Neuronal stem cell (in vitro differentiated cells): ENCODE measurements at regions not wholly inside any gene's neighbourhood (a gene's known extent, or its start where the extent isn't known, plus 50 kb on each side); places are given as distances from the start of the nearest gene placed in this dataset.
"Not testable (repeated sequence)": the region's sequence is repeated elsewhere in the genome, so short reads cannot be mapped to it uniquely, and the experiment has no call there.

Experiments
- DNase-seq: peaks from one replicate; pipeline ENCODE4 v3.0.0-alpha.2; 2013; ENCODE audit warnings: low spot score
- H2AFZ ChIP-seq: one replicate; pipeline ENCODE4 v1.6.1; 2013; ENCODE audit warnings: mild to moderate bottlenecking, low read length, inconsistent platforms
- H2AK5ac ChIP-seq: 2 replicates; pipeline ENCODE4 v1.6.1; 2013; ENCODE audit warnings: low read depth, mild to moderate bottlenecking, inconsistent platforms, low read length, moderate library complexity, mixed read lengths
- H2BK120ac ChIP-seq: 2 replicates; pipeline ENCODE4 v1.6.1; 2013; ENCODE audit warnings: low read depth, mild to moderate bottlenecking, inconsistent platforms, low read length, moderate library complexity, mixed read lengths
- H2BK12ac ChIP-seq: one replicate; pipeline ENCODE4 v1.6.1; 2013; ENCODE audit warnings: low read length, inconsistent platforms
- H2BK15ac ChIP-seq: 2 replicates; pipeline ENCODE4 v1.6.1; 2013; ENCODE audit warnings: mild to moderate bottlenecking, low read length, inconsistent platforms, mixed read lengths
- H2BK5ac ChIP-seq: one replicate; pipeline ENCODE4 v1.6.1; 2013; ENCODE audit warnings: inconsistent platforms, mild to moderate bottlenecking, low read length, moderate library complexity
- H3K14ac ChIP-seq: one replicate; pipeline ENCODE4 v1.6.1; 2013; ENCODE audit warnings: low read length, inconsistent platforms
- H3K18ac ChIP-seq: 2 replicates; pipeline ENCODE4 v1.6.1; 2013; ENCODE audit warnings: low read length, inconsistent platforms
- H3K23ac ChIP-seq: 2 replicates; pipeline ENCODE4 v1.6.1; 2013; ENCODE audit warnings: low read depth, mild to moderate bottlenecking, mixed read lengths, low read length, inconsistent platforms; ENCODE audit not compliant: poor library complexity
- H3K27ac ChIP-seq: replicated peaks from 3 replicates; pipeline ENCODE4 v1.5.1; 2013; ENCODE audit warnings: low read length, inconsistent platforms
- H3K27me3 ChIP-seq, 3 experiments: 2 replicates each; pipeline ENCODE4 v1.6.1; 2013; ENCODE audit warnings: low read length in 3 of 3, mild to moderate bottlenecking in 2 of 3, inconsistent platforms in 1 of 3, low read depth in 1 of 3, mixed read lengths in 1 of 3, moderate library complexity in 1 of 3; ENCODE audit not compliant: control insufficient read depth in 3 of 3, insufficient read depth in 3 of 3
- H3K36me3 ChIP-seq, 2 donors: replicated peaks in 1 of 2; 2 replicates each; pipeline ENCODE4 v1.6.1; 2013; ENCODE audit warnings: low read length in 2 of 2; ENCODE audit not compliant: control insufficient read depth in 2 of 2, insufficient read depth in 2 of 2
- H3K4ac ChIP-seq: 2 replicates; pipeline ENCODE4 v1.6.1; 2013; ENCODE audit warnings: inconsistent platforms, mild to moderate bottlenecking, low read length, moderate library complexity
- H3K4me1 ChIP-seq, 2 donors: 1 replicate in 1 of 2; 2 replicates in 1 of 2; pipeline ENCODE4 v1.6.1; 2013; ENCODE audit warnings: low read length in 2 of 2, low read depth in 1 of 2; ENCODE audit not compliant: control insufficient read depth in 2 of 2, insufficient read depth in 1 of 2
- H3K4me2 ChIP-seq: one replicate; pipeline ENCODE4 v1.6.1; 2013; ENCODE audit warnings: mild to moderate bottlenecking, low read length, inconsistent platforms; ENCODE audit not compliant: insufficient read depth, poor library complexity, severe bottlenecking
- H3K4me3 ChIP-seq, 2 donors: 2 replicates each; pipeline ENCODE4 v1.5.1; 2013; ENCODE audit warnings: low read length in 2 of 2, mild to moderate bottlenecking in 2 of 2, inconsistent platforms in 1 of 2, moderate library complexity in 1 of 2
- H3K79me1 ChIP-seq: one replicate; pipeline ENCODE4 v1.6.1; 2013; ENCODE audit warnings: low read depth, mild to moderate bottlenecking, inconsistent platforms, low read length, moderate library complexity
- H3K9ac ChIP-seq: one replicate; pipeline ENCODE4 v1.6.1; 2013; ENCODE audit warnings: mild to moderate bottlenecking, low read depth, low read length, inconsistent platforms; ENCODE audit not compliant: poor library complexity
- H3K9me3 ChIP-seq, 2 donors: replicated peaks in 1 of 2; 2 replicates each; pipeline versions ENCODE3 to v1.6.1; 2013; ENCODE audit warnings: low read length in 2 of 2, mild to moderate bottlenecking in 2 of 2, inconsistent platforms in 1 of 2, low read depth in 1 of 2, mixed read lengths in 1 of 2, moderate library complexity in 1 of 2; ENCODE audit not compliant: control insufficient read depth in 2 of 2, insufficient read depth in 1 of 2
- H4K8ac ChIP-seq: one replicate; pipeline ENCODE4 v1.6.1; 2013; ENCODE audit warnings: low read depth, mild to moderate bottlenecking, inconsistent platforms, low read length, moderate library complexity
- H4K91ac ChIP-seq: one replicate; pipeline ENCODE4 v1.6.1; 2013; ENCODE audit warnings: low read length, low read depth, mild to moderate bottlenecking, inconsistent platforms; ENCODE audit not compliant: poor library complexity
- WGBS, 2 donors: extraction: QIAGEN DNeasy Blood & Tissue Kit; methylation state at CpG; one replicate each; pipeline ENCODE4 v1.1.7; 2013; ENCODE audit warnings: missing lambda C conversion rate in 2 of 2, mixed read lengths in 1 of 2; ENCODE audit not compliant: insufficient read length in 2 of 2, insufficient replicate concordance in 1 of 2; ENCODE audit errors: extremely low coverage in 2 of 2; 5-methylcytosine and 5-hydroxymethylcytosine counted together

DNA sequence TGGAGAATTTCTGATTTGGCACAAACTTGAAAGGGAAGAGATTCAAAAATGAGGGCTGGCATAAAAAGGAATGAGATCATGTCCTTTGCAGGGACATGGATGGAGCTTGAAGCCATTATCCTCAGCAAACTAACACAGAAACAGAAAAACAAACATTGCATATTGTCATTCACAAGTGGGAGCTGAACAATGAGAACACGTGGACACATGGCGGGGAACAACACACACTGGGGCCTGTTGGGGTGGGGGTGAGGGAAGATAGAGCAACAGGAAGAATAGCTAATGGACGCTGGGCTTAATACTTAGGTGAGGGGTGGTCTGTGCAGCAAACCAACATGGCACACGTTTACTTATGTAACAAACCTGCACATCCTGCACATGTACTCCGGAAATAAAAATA lies 315.8 kb downstream of the NOVA1 start:
- H3K4ac ChIP-seq, H3K18ac ChIP-seq, H3K23ac ChIP-seq, H3K4me3 ChIP-seq, H3K79me1 ChIP-seq, H2BK5ac ChIP-seq, H2BK15ac ChIP-seq, H2AK5ac ChIP-seq, H2BK120ac ChIP-seq, H4K91ac ChIP-seq, H3K4me2 ChIP-seq, H3K14ac ChIP-seq, H2BK12ac ChIP-seq, H3K36me3 ChIP-seq, H4K8ac ChIP-seq, H3K9ac ChIP-seq, H3K27ac ChIP-seq, H3K27me3 ChIP-seq, DNase-seq, H3K9me3 ChIP-seq: not testable (repeated sequence)
- Histone ChIP-seq H2AFZ (peak overlapping the region; percentile 64), H3K4me1 (peaks cover 4 to 13% of the 10 kb centered on the region in 2 donors)
- no CpG with 5 or more reads among the region's 5 CpGs for WGBS, 2 donors

DNA sequence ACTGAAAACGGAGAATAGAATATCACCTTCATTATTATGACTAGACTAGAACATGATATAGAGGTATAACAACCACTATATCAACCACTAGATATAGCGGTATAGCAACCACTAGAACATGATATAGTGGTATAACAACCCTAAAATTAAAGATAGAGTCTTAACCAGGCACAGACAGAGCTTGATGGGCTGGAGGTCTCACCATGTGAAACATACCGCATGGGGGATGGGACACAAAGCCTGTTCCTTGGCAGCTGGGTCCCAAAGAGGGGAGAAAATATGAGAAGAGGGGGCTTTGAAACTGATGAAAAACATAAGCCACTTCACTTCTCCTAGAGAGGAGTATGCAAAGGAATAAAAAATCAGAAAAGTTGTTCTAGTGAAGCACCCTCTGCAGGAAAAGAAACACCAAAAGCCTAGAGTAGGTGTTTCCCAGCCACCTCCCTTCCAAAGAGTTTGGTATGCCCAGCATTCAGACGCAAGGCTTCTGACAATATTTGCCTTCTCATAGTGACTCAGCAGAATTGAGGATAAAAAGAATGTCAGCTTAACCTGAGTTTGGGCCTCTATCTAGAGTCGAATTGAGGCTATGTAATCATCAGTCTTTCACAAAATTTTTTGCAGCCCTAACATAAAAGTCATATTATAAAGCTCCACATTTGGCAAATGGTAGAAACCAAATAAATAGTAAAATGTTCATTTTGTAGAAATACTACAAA lies 316.4 kb downstream of the NOVA1 start:
- H3K4ac ChIP-seq, result no peak overlapping the region

DNA sequence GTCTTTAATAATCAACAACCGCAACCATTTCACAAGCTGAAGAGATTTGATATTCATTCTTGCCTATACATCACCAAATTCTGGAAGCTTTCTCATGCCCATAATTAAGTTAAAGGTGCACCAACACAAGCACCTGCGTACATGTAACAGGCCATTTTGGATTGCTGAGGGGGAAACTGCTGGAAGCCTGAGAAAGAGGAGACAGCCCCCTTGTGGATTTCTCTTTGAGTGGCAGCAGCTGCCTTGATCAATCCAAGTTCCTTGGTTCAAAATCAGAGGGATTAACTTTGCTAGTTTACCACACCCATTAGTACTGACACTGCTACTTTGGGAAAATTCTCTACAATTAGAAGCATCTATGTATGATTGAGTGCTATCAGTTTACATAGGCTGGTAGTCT lies 321.1 kb downstream of the NOVA1 start:
- Histone ChIP-seq H3K9ac (no peak overlapping the region), H4K8ac (no peak overlapping the region), H2BK120ac (no peak overlapping the region), H3K18ac (no peak overlapping the region), H3K27me3 (no peaks in the 10 kb centered on the region), H2AK5ac (no peak overlapping the region), H3K23ac (no peak overlapping the region), H2AFZ (peak overlapping the region; percentile 42), H3K4me1 (peaks cover 3 to 4% of the 10 kb centered on the region in 2 donors), H3K9me3 (peaks cover 0 to 3% of the 10 kb centered on the region in 2 donors), H2BK15ac (no peak overlapping the region), H3K4me3 (no peak overlapping the region), H2BK12ac (no peak overlapping the region), H3K14ac (no peak overlapping the region), H2BK5ac (no peak overlapping the region), H3K27ac (no peak overlapping the region), H3K79me1 (no peaks in the 10 kb centered on the region), H3K36me3 (no peaks in the 10 kb centered on the region), H4K91ac (no peak overlapping the region), H3K4ac (no peak overlapping the region), H3K4me2 (no peak overlapping the region)
- DNase-seq, result peak; percentile 30
- no CpG with 5 or more reads among the region's 2 CpGs for WGBS, 2 donors

More for the DNA sequence above, 316.4 kb downstream of the NOVA1 start:
- no peak overlapping the region for H3K4me2 ChIP-seq
- no peak overlapping the region for H3K27ac ChIP-seq
- no peak overlapping the region for H3K23ac ChIP-seq
- H3K18ac ChIP-seq, result no peak overlapping the region
- no peak for DNase-seq
- peak overlapping the region; percentile 64 for H2AFZ ChIP-seq
- no CpG with 5 or more reads among the region's 5 CpGs for WGBS, 2 donors
- no peak overlapping the region for H3K14ac ChIP-seq
- peaks cover 4 to 9% of the 10 kb centered on the region in 2 donors for H3K4me1 ChIP-seq
- H3K36me3 ChIP-seq, result no peaks in the 10 kb centered on the region
- H4K8ac ChIP-seq, result no peak overlapping the region
- H3K27me3 ChIP-seq, result no peaks in the 10 kb centered on the region
- H2AK5ac ChIP-seq, result no peak overlapping the region
- H3K9ac ChIP-seq, result no peak overlapping the region
- H2BK12ac ChIP-seq, result no peak overlapping the region
- no peaks in the 10 kb centered on the region for H3K79me1 ChIP-seq
- H3K4me3 ChIP-seq, result no peak overlapping the region
- H3K9me3 ChIP-seq, result peaks cover 0 to 3% of the 10 kb centered on the region in 2 donors
- H2BK120ac ChIP-seq, result no peak overlapping the region
- no peak overlapping the region for H2BK15ac ChIP-seq
- H2BK5ac ChIP-seq, result no peak overlapping the region
- H4K91ac ChIP-seq, result no peak overlapping the region

DNA sequence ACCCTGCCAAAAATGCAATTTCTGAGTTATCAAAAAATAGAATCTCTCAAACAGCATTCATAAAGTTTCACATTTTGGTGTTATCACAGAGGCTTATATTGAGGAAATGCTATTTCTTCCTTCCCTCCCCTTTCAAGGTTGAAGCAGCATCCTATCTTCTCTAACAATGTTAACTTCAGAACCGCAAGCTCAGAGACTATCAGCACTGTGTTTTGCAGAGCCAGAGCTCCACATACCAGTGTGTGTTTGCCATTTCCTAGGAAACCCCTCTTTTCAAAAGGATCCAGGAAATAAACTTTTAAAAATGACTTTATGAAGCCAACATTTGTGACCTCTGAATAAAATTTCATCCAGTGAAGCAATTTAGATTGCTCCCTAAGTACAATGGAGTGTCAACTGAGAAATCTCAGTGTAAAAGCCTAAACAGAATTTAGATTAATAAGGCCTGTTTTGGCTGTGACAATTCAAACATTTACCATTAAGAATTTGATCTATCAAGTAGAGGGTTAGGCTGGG lies 332.6 kb downstream of the NOVA1 start:
- Histone ChIP-seq H3K4me2 (no peak overlapping the region), H3K9me3 (peaks cover 0 to 5% of the 10 kb centered on the region in 2 donors), H3K36me3 (no peaks in the 10 kb centered on the region), H3K4me3 (no peak overlapping the region), H2BK5ac (no peak overlapping the region), H2BK120ac (no peak overlapping the region), H3K4ac (no peak overlapping the region), H2AK5ac (no peak overlapping the region), H2AFZ (peak overlapping the region; percentile 16), H2BK15ac (no peak overlapping the region), H3K79me1 (no peaks in the 10 kb centered on the region), H3K27ac (no peak overlapping the region), H3K23ac (no peak overlapping the region), H4K8ac (no peak overlapping the region), H2BK12ac (no peak overlapping the region), H3K27me3 (no peaks in the 10 kb centered on the region), H3K9ac (no peak overlapping the region), H3K14ac (no peak overlapping the region), H4K91ac (no peak overlapping the region), H3K18ac (no peak overlapping the region), H3K4me1 (peaks cover 11 to 26% of the 10 kb centered on the region in 2 donors)
- WGBS, 2 donors, result no CpG with 5 or more reads among the region's 1 CpG
- DNase-seq, result no peak
